ENCODE measurements at regions not wholly inside any gene's neighbourhood (a gene's known extent, or its start where the extent isn't known, plus 50 kb on each side); places are given as distances from the start of the nearest gene placed in this dataset.

GRCh38 chr12:107891967-107892366 lies 117.5 kb downstream of the ASCL4 start:
- DNase-seq (ENCODE audit: low read depth): peak; percentile 37

GRCh38 chr12:107894589-107894988 lies 120.1 kb downstream of the ASCL4 start:
- DNase-seq (ENCODE audit: low read depth): peak; percentile 57

- no peak for DNase-seq (ENCODE audit: low read depth)
Observed at GRCh38 chr12:107895966-107896365, 121.5 kb downstream of the ASCL4 start.

- no peak for DNase-seq (ENCODE audit: low read depth)
Observed at GRCh38 chr12:107900588-107900987, 126.1 kb downstream of the ASCL4 start.

GRCh38 chr12:107903341-107904061 lies 129.0 kb downstream of the ASCL4 start:
- peak; percentile 93 for DNase-seq (ENCODE audit: low read depth)

GRCh38 chr12:107906707-107907106 lies 132.2 kb downstream of the ASCL4 start:
- DNase-seq (ENCODE audit: low read depth): no peak

GRCh38 chr12:107912421-107913004 lies 138.0 kb downstream of the ASCL4 start:
- peak; percentile 87 for DNase-seq (ENCODE audit: low read depth)

- DNase-seq (ENCODE audit: low read depth): no peak
Observed at GRCh38 chr12:107914460-107914977, 140.0 kb downstream of the ASCL4 start.

GRCh38 chr12:107917912-107918800 lies 143.7 kb downstream of the ASCL4 start:
- peak; percentile 41 for DNase-seq (ENCODE audit: low read depth)

- DNase-seq (ENCODE audit: low read depth): peak; percentile 35
Observed at GRCh38 chr12:107921062-107921461, 146.6 kb downstream of the ASCL4 start.

GRCh38 chr12:107925125-107925524 lies 150.6 kb downstream of the ASCL4 start:
- DNase-seq (ENCODE audit: low read depth): no peak

- peak; percentile 68 for DNase-seq (ENCODE audit: low read depth)
Observed at GRCh38 chr12:107929436-107929835, 154.9 kb downstream of the ASCL4 start.

- DNase-seq (ENCODE audit: low read depth): no peak
Observed at GRCh38 chr12:107931761-107932160, 157.3 kb downstream of the ASCL4 start.

- no peak for DNase-seq (ENCODE audit: low read depth)
Observed at GRCh38 chr12:107938446-107938845, 163.9 kb downstream of the ASCL4 start.

GRCh38 chr12:107948391-107948945 lies 174.0 kb downstream of the ASCL4 start:
- no peak for DNase-seq (ENCODE audit: low read depth)

- DNase-seq (ENCODE audit: low read depth): no peak
Observed at GRCh38 chr12:107951024-107951423, 176.5 kb downstream of the ASCL4 start.

GRCh38 chr12:107955966-107956643 lies 173.0 kb upstream of the WSCD2 start:
- no peak for DNase-seq (ENCODE audit: low read depth)

GRCh38 chr12:107957459-107957858 lies 171.6 kb upstream of the WSCD2 start:
- no peak for DNase-seq (ENCODE audit: low read depth)

GRCh38 chr12:107963635-107964034 lies 165.5 kb upstream of the WSCD2 start:
- no peak for DNase-seq (ENCODE audit: low read depth)

GRCh38 chr12:107967170-107967569 lies 161.9 kb upstream of the WSCD2 start:
- DNase-seq (ENCODE audit: low read depth): peak; percentile 73

GRCh38 chr12:107973950-107974349 lies 155.1 kb upstream of the WSCD2 start:
- no peak for DNase-seq (ENCODE audit: low read depth)
